BLaER1 (cell line): ENCODE measurements at regions not wholly inside any gene's neighbourhood (a gene's known extent, or its start where the extent isn't known, plus 50 kb on each side); places are given as distances from the start of the nearest gene placed in this dataset.
"Not testable (repeated sequence)": the region's sequence is repeated elsewhere in the genome, so short reads cannot be mapped to it uniquely, and the experiment has no call there.

Source experiments
- H3K27ac ChIP-seq: shearing (Covaris generic); formaldehyde crosslinking; 2 replicates; pipeline ENCODE4 v1.8.1; 2022
- H3K27me3 ChIP-seq: shearing (Covaris generic); formaldehyde crosslinking; 2 replicates; pipeline ENCODE4 v1.8.1; 2022
- H3K36me3 ChIP-seq: shearing (Covaris generic); formaldehyde crosslinking; 2 replicates; pipeline ENCODE4 v1.8.1; 2022
- H3K4me1 ChIP-seq: shearing (Covaris generic); formaldehyde crosslinking; 2 replicates; pipeline ENCODE4 v1.8.1; 2022
- H3K4me2 ChIP-seq: shearing (Covaris generic); formaldehyde crosslinking; 2 replicates; pipeline ENCODE4 v1.8.1; 2022
- H3K4me3 ChIP-seq: shearing (Covaris generic); formaldehyde crosslinking; 2 replicates; pipeline ENCODE4 v1.8.1; 2022
- H3K9ac ChIP-seq: shearing (Covaris generic); formaldehyde crosslinking; 2 replicates; pipeline ENCODE4 v1.8.1; 2022
- H3K9me3 ChIP-seq: shearing (Covaris generic); formaldehyde crosslinking; 2 replicates; pipeline ENCODE4 v1.8.1; 2022
- H4K20me1 ChIP-seq: shearing (Covaris generic); formaldehyde crosslinking; 2 replicates; pipeline ENCODE4 v1.8.1; 2022
- Cebpa-rat ChIP-seq: shearing (Covaris generic); IDR thresholded peaks from 2 replicates; pipeline ENCODE4 v1.8.1; 2022

GRCh38 chr9:7456377-7456776 is 343.2 kb downstream of the DMAC1 start:
- Histone ChIP-seq H3K9me3 (no peaks in the 10 kb centered on the region), H3K36me3 (no peaks in the 10 kb centered on the region), H3K27me3 (no peaks in the 10 kb centered on the region), H3K9ac (no peak overlapping the region), H4K20me1 (no peaks in the 10 kb centered on the region), H3K4me2 (no peak overlapping the region), H3K4me3 (no peak overlapping the region), H3K27ac (no peak overlapping the region), H3K4me1 (no peaks in the 10 kb centered on the region)
- no peak for TF ChIP-seq Cebpa-rat

GRCh38 chr9:7454624-7455023 is 345.0 kb downstream of the DMAC1 start:
- no peak overlapping the region for H3K27ac ChIP-seq
- H3K4me2 ChIP-seq, result no peak overlapping the region
- H3K27me3 ChIP-seq, result no peaks in the 10 kb centered on the region
- H3K9me3 ChIP-seq, result no peaks in the 10 kb centered on the region
- H3K9ac ChIP-seq, result no peak overlapping the region
- no peaks in the 10 kb centered on the region for H3K4me1 ChIP-seq
- no peaks in the 10 kb centered on the region for H4K20me1 ChIP-seq
- no peaks in the 10 kb centered on the region for H3K36me3 ChIP-seq
- H3K4me3 ChIP-seq, result no peak overlapping the region
- TF ChIP-seq Cebpa-rat, result no peak

GRCh38 chr9:7452378-7452777 is 347.2 kb downstream of the DMAC1 start:
- H3K4me1 ChIP-seq, result no peaks in the 10 kb centered on the region
- no peak for TF ChIP-seq Cebpa-rat
- H3K36me3 ChIP-seq, result no peaks in the 10 kb centered on the region
- H3K4me2 ChIP-seq, result no peak overlapping the region
- no peaks in the 10 kb centered on the region for H3K9me3 ChIP-seq
- H3K9ac ChIP-seq, result no peak overlapping the region
- no peaks in the 10 kb centered on the region for H4K20me1 ChIP-seq
- no peaks in the 10 kb centered on the region for H3K27me3 ChIP-seq
- no peak overlapping the region for H3K4me3 ChIP-seq
- no peak overlapping the region for H3K27ac ChIP-seq

GRCh38 chr9:7451062-7451461 is 348.5 kb downstream of the DMAC1 start:
- no peaks in the 10 kb centered on the region for H3K27me3 ChIP-seq
- H3K9me3 ChIP-seq, result no peaks in the 10 kb centered on the region
- no peak overlapping the region for H3K27ac ChIP-seq
- no peak overlapping the region for H3K4me3 ChIP-seq
- no peak for TF ChIP-seq Cebpa-rat
- H4K20me1 ChIP-seq, result no peaks in the 10 kb centered on the region
- no peaks in the 10 kb centered on the region for H3K4me1 ChIP-seq
- H3K4me2 ChIP-seq, result no peak overlapping the region
- H3K9ac ChIP-seq, result no peak overlapping the region
- no peaks in the 10 kb centered on the region for H3K36me3 ChIP-seq

- Histone ChIP-seq H3K36me3 (no peaks in the 10 kb centered on the region), H3K9me3 (no peaks in the 10 kb centered on the region), H3K27me3 (no peaks in the 10 kb centered on the region), H3K27ac (no peak overlapping the region), H4K20me1 (no peaks in the 10 kb centered on the region), H3K4me2 (no peak overlapping the region), H3K4me1 (no peaks in the 10 kb centered on the region), H3K9ac (no peak overlapping the region), H3K4me3 (no peak overlapping the region)
- TF ChIP-seq Cebpa-rat, result no peak
Measured at GRCh38 chr9:7443541-7443940, 356.0 kb downstream of the DMAC1 start.

GRCh38 chr9:7439355-7439995 is 360.1 kb downstream of the DMAC1 start:
- Histone ChIP-seq H3K36me3 (no peaks in the 10 kb centered on the region), H4K20me1 (no peaks in the 10 kb centered on the region), H3K9ac (no peak overlapping the region), H3K4me1 (no peaks in the 10 kb centered on the region), H3K4me2 (no peak overlapping the region), H3K4me3 (no peak overlapping the region), H3K27me3 (no peaks in the 10 kb centered on the region), H3K27ac (no peak overlapping the region), H3K9me3 (no peaks in the 10 kb centered on the region)
- TF ChIP-seq Cebpa-rat, result no peak

- Histone ChIP-seq H3K9ac (no peak overlapping the region), H3K36me3 (no peaks in the 10 kb centered on the region), H3K27me3 (no peaks in the 10 kb centered on the region), H3K4me1 (no peaks in the 10 kb centered on the region), H3K9me3 (peaks cover 4% of the 10 kb centered on the region), H3K4me3 (no peak overlapping the region), H3K4me2 (no peak overlapping the region), H3K27ac (no peak overlapping the region), H4K20me1 (no peaks in the 10 kb centered on the region)
- TF ChIP-seq Cebpa-rat, result no peak
Measured at GRCh38 chr9:7436754-7437153, 362.8 kb downstream of the DMAC1 start.

- Histone ChIP-seq H3K27me3 (no peaks in the 10 kb centered on the region), H4K20me1 (no peaks in the 10 kb centered on the region), H3K9ac (no peak overlapping the region), H3K9me3 (peaks cover 13% of the 10 kb centered on the region), H3K36me3 (no peaks in the 10 kb centered on the region), H3K27ac (no peak overlapping the region), H3K4me1 (no peaks in the 10 kb centered on the region), H3K4me2 (no peak overlapping the region), H3K4me3 (no peak overlapping the region)
- TF ChIP-seq Cebpa-rat, result no peak
Measured at GRCh38 chr9:7433508-7434292, 365.9 kb downstream of the DMAC1 start.

GRCh38 chr9:7432989-7433388 is 366.6 kb downstream of the DMAC1 start:
- Histone ChIP-seq H3K4me1 (no peaks in the 10 kb centered on the region), H3K36me3 (no peaks in the 10 kb centered on the region), H4K20me1 (no peaks in the 10 kb centered on the region), H3K9ac (no peak overlapping the region), H3K27me3 (no peaks in the 10 kb centered on the region), H3K4me2 (no peak overlapping the region), H3K9me3 (peaks cover 13% of the 10 kb centered on the region), H3K27ac (no peak overlapping the region), H3K4me3 (no peak overlapping the region)
- TF ChIP-seq Cebpa-rat, result no peak

- not testable (repeated sequence) for H3K4me3 ChIP-seq, H3K27me3 ChIP-seq, H3K9me3 ChIP-seq, H3K27ac ChIP-seq, H3K9ac ChIP-seq, H3K4me1 ChIP-seq, H3K4me2 ChIP-seq, H3K36me3 ChIP-seq, H4K20me1 ChIP-seq
Measured at GRCh38 chr9:7417397-7417796, 382.2 kb downstream of the DMAC1 start.

GRCh38 chr9:7415836-7416235 is 383.7 kb downstream of the DMAC1 start:
- Histone ChIP-seq H3K9ac (no peak overlapping the region), H3K27me3 (no peaks in the 10 kb centered on the region), H4K20me1 (no peaks in the 10 kb centered on the region), H3K4me1 (no peaks in the 10 kb centered on the region), H3K4me3 (no peak overlapping the region), H3K36me3 (no peaks in the 10 kb centered on the region), H3K9me3 (no peaks in the 10 kb centered on the region), H3K27ac (no peak overlapping the region), H3K4me2 (no peak overlapping the region)
- TF ChIP-seq Cebpa-rat, result no peak
